ENCODE measurements at regions not wholly inside any gene's neighbourhood (a gene's known extent, or its start where the extent isn't known, plus 50 kb on each side); places are given as distances from the start of the nearest gene placed in this dataset.

DNA sequence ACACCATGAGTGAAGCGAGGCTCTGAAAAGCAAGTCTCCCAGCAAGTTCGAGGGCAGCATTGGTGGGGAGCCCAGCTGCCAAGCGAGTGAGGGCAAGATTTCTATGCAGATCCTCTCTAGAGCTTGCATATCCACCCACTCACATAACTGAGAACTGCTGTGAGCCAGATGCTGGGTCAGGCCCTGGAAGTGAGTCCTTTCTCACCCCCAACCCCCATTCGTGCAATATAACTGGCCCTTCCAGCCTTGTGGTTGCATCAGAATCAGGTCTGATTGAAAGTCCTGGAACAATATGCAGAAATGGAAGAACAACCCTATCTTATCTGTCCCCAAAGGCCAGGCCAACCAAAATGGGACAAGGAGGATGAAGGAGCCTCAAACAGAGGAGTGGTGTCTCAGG lies 146.6 kb downstream of the IRX5 start:
- H3K36me3 ChIP-seq (replicated peaks; ENCODE audit: insufficient read depth, low read depth), result no peaks in the 10 kb centered on the region
- no peaks in the 10 kb centered on the region for H3K9me3 ChIP-seq (ENCODE audit: low read depth)
- H2AFZ ChIP-seq, result no peak overlapping the region
- TF ChIP-seq EZH2phosphoT487 (IDR thresholded peaks at IDR 0.05; ENCODE audit: low read depth, severe bottlenecking, unreplicated experiment) (no peak), EZH2 (IDR thresholded peaks at IDR 0.05; ENCODE audit: borderline replicate concordance) (no peak)
- TF ChIP-seq, protein P1, sequence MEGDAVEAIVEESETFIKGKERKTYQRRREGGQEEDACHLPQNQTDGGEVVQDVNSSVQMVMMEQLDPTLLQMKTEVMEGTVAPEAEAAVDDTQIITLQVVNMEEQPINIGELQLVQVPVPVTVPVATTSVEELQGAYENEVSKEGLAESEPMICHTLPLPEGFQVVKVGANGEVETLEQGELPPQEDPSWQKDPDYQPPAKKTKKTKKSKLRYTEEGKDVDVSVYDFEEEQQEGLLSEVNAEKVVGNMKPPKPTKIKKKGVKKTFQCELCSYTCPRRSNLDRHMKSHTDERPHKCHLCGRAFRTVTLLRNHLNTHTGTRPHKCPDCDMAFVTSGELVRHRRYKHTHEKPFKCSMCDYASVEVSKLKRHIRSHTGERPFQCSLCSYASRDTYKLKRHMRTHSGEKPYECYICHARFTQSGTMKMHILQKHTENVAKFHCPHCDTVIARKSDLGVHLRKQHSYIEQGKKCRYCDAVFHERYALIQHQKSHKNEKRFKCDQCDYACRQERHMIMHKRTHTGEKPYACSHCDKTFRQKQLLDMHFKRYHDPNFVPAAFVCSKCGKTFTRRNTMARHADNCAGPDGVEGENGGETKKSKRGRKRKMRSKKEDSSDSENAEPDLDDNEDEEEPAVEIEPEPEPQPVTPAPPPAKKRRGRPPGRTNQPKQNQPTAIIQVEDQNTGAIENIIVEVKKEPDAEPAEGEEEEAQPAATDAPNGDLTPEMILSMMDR (IDR thresholded peaks at IDR 0.05; ENCODE audit: poor library complexity), result no peak
- 93% methylated on average over 4 of the region's 4 CpGs for WGBS (ENCODE audit: low lambda C conversion rate, missing lambda C conversion rate)
- no peaks in the 10 kb centered on the region for H3K79me2 ChIP-seq
- no peaks in the 10 kb centered on the region for H4K20me1 ChIP-seq (ENCODE audit: insufficient read depth, poor library complexity, severe bottlenecking)
- H3K4me3 ChIP-seq, result no peak overlapping the region
- no peaks in the 10 kb centered on the region for H3K9me2 ChIP-seq (replicated peaks; ENCODE audit: insufficient read depth)
- no peaks in the 10 kb centered on the region for H3K4me1 ChIP-seq (ENCODE audit: insufficient read depth)
- H3K27ac ChIP-seq, result no peak overlapping the region
- H3K4me2 ChIP-seq, result no peak overlapping the region
- DNase-seq (ENCODE audit: low spot score), result no peak
- no peaks in the 10 kb centered on the region for H3K27me3 ChIP-seq

DNA sequence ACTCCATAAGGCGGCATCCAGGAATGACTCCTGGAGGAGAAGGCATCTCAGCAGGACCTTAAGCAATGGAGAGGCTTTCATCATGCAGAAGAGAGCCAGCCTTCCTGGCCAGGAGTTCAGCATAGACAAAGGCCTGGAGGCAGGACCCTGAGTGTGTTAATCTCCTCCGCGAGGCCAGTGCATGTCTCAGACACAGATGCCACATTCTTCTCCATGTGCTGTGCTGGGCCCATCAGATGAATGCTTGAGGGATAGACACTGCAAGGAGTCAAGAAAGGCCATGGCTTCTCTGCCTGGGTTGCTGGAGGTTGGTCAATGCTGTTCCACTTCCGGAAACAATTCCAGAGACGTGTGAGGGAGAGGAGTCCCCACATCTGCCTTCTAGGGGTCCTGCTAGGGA lies 147.5 kb downstream of the IRX5 start:
- Histone ChIP-seq H3K79me2 (no peaks in the 10 kb centered on the region), H3K36me3 (replicated peaks; ENCODE audit: insufficient read depth, low read depth) (no peaks in the 10 kb centered on the region), H3K27ac (no peak overlapping the region), H3K4me1 (ENCODE audit: insufficient read depth) (no peaks in the 10 kb centered on the region), H3K4me2 (no peak overlapping the region), H2AFZ (no peak overlapping the region), H3K4me3 (no peak overlapping the region), H4K20me1 (ENCODE audit: insufficient read depth, poor library complexity, severe bottlenecking) (no peaks in the 10 kb centered on the region), H3K27me3 (no peaks in the 10 kb centered on the region), H3K9me2 (replicated peaks; ENCODE audit: insufficient read depth) (no peaks in the 10 kb centered on the region), H3K9me3 (ENCODE audit: low read depth) (no peaks in the 10 kb centered on the region)
- 95% methylated on average over 5 of the region's 5 CpGs for WGBS (ENCODE audit: low lambda C conversion rate, missing lambda C conversion rate)
- no peak for DNase-seq (ENCODE audit: low spot score)
- TF ChIP-seq EZH2phosphoT487 (IDR thresholded peaks at IDR 0.05; ENCODE audit: low read depth, severe bottlenecking, unreplicated experiment) (no peak), EZH2 (IDR thresholded peaks at IDR 0.05; ENCODE audit: borderline replicate concordance) (no peak)
- TF ChIP-seq, protein P1 (IDR thresholded peaks at IDR 0.05; ENCODE audit: poor library complexity), result no peak

DNA sequence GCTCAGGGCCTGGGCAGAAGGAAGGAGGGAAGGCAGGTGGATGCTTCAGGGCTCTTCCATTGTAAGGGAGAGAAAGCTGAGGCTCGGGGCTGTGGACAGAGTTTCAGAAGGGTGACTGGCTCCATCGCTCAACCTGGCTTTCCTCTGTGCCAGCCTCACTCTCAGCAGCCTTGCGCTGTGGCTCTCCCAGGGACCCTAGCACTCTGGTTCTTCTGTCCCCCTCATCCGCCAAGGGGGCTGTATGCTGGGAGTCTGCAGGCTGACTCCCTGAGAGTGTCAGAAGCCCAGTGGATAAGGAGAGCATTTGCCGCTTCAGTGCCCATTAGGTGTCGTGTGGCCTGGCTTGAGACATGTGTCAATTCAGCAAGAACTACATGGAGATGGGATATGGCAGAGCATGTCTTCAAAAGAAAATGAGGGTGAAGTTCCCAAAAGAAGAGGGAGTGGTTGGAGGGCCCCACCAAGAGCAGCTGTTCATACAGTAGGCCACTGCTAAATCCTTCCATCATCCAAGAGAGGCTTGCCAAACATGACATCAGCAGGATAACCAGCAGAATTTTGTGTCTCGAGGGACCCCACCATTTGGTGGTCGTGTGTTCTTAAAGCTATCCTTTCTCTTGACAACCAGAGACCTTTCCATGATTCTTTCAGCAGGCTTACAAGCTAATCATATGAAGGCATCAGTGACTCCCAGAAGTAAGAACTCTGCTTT lies 148.2 kb downstream of the IRX5 start:
- TF ChIP-seq, protein P1 (IDR thresholded peaks at IDR 0.05; ENCODE audit: poor library complexity), result no peak
- TF ChIP-seq EZH2phosphoT487 (IDR thresholded peaks at IDR 0.05; ENCODE audit: low read depth, severe bottlenecking, unreplicated experiment) (no peak), EZH2 (IDR thresholded peaks at IDR 0.05; ENCODE audit: borderline replicate concordance) (no peak)
- H3K4me2 ChIP-seq, result no peak overlapping the region
- no peaks in the 10 kb centered on the region for H3K79me2 ChIP-seq

More for the DNA sequence above, 148.2 kb downstream of the IRX5 start:
- Histone ChIP-seq H3K36me3 (replicated peaks; ENCODE audit: insufficient read depth, low read depth) (no peaks in the 10 kb centered on the region), H4K20me1 (ENCODE audit: insufficient read depth, poor library complexity, severe bottlenecking) (no peaks in the 10 kb centered on the region), H3K27ac (no peak overlapping the region), H3K9me2 (replicated peaks; ENCODE audit: insufficient read depth) (no peaks in the 10 kb centered on the region), H3K27me3 (no peaks in the 10 kb centered on the region), H3K9me3 (ENCODE audit: low read depth) (no peaks in the 10 kb centered on the region), H3K4me3 (no peak overlapping the region), H2AFZ (no peak overlapping the region), H3K4me1 (ENCODE audit: insufficient read depth) (no peaks in the 10 kb centered on the region)
- DNase-seq (ENCODE audit: low spot score), result no peak
- 92% methylated on average over 8 of the region's 8 CpGs for WGBS (ENCODE audit: low lambda C conversion rate, missing lambda C conversion rate)
